ENCODE measurements at regions not wholly inside any gene's neighbourhood (a gene's known extent, or its start where the extent isn't known, plus 50 kb on each side); places are given as distances from the start of the nearest gene placed in this dataset.

DNA sequence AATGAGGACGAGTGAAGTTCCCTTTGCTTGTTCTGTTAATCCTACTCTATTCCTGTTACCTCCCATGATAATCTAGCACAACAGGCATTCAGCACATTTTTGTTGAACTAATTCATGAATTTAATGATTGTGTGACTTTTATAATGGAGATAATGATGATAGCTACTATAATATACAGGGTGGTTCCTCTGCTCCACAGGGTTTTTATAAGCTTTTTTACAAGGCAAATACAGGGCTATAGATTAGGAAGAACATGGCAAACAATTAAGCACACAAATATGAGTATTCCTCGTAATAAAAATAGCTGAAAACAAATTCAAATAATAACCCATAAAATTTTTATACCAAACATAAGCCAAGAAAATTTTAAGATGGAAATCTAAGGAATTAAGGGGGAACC, 145.6 kb upstream of the TMTC1 start:
- no peak for TF ChIP-seq POLR2A (IDR thresholded peaks at IDR 0.05)
- TF ChIP-seq CTCF (IDR thresholded peaks at IDR 0.05) = no peak
